Breast epithelium (tissue), 4 donors: ENCODE measurements at regions not wholly inside any gene's neighbourhood (a gene's known extent, or its start where the extent isn't known, plus 50 kb on each side); places are given as distances from the start of the nearest gene placed in this dataset.

Source experiments
- DNase-seq, 2 donors: peaks; one replicate each; pipeline ENCODE4 v3.0.0-alpha.2; 2019; ENCODE audit warnings: low spot score in 2 of 2
- H3K27ac ChIP-seq, 2 donors: fragments of 200-600 bp; sonication (generic) in 1 of 2; one replicate each; pipeline ENCODE4 v1.5.1; 2016 to 2019; ENCODE audit warnings: mild to moderate bottlenecking in 1 of 2
- H3K27me3 ChIP-seq, 2 donors: fragments of 200-600 bp; sonication (generic) in 1 of 2; one replicate each; pipeline versions ENCODE4 v1.5.1 to v1.6.0; 2017 to 2019; ENCODE audit warnings: control low read depth in 1 of 2, mild to moderate bottlenecking in 1 of 2
- H3K36me3 ChIP-seq: fragments of 200-600 bp; one replicate; pipeline ENCODE4 v1.5.1; 2019
- H3K4me1 ChIP-seq, 2 donors: fragments of 200-600 bp; sonication (generic); one replicate each; pipeline ENCODE4 v1.5.1; 2016 to 2019; ENCODE audit warnings: control low read depth in 1 of 2
- H3K4me3 ChIP-seq, 3 donors: fragments of 200-600 bp; sonication (generic); 1 replicate in 2 of 3; 2 replicates in 1 of 3; pipeline ENCODE4 v1.5.1; 2016 to 2019; ENCODE audit warnings: mild to moderate bottlenecking in 3 of 3, moderate library complexity in 2 of 3
- H3K9me3 ChIP-seq, 2 donors: fragments of 200-600 bp; sonication (generic) in 1 of 2; one replicate each; pipeline ENCODE4 v1.5.1; 2016 to 2019; ENCODE audit warnings: control low read depth in 1 of 2
- CTCF ChIP-seq, 3 donors: fragments of 450-650 bp; IDR thresholded peaks; one replicate each; pipeline ENCODE4 v1.5.1; 2016 to 2017; ENCODE audit warnings: antibody characterized with exemption in 3 of 3, mild to moderate bottlenecking in 3 of 3, moderate library complexity in 3 of 3
- POLR2A ChIP-seq: fragments of 450-650 bp; IDR thresholded peaks from one replicate; pipeline ENCODE4 v1.6.1; 2016; ENCODE audit warnings: antibody characterized with exemption, mild to moderate bottlenecking, moderate library complexity
- POLR2AphosphoS5 ChIP-seq, 3 donors: sonication (generic); formaldehyde crosslinking; IDR thresholded peaks; one replicate each; pipeline ENCODE4 v1.6.1; 2017; ENCODE audit warnings: antibody characterized with exemption in 3 of 3
- intact Hi-C: fragments of 100-400 bp; cut with DNase I; formaldehyde crosslinking; loops from one replicate; pipeline ENCODE4 v1.15.1; 2023; ENCODE audit warnings: low total_unique reads

GRCh38 chr2:128523457-128523856 lies 204.8 kb upstream of the HS6ST1 start:
- H3K27ac ChIP-seq = no peak overlapping the region
- intact Hi-C loops = no loop called here
- no peaks in the 10 kb centered on the region for H3K27me3 ChIP-seq
- H3K4me3 ChIP-seq = no peak overlapping the region
- no peaks in the 10 kb centered on the region for H3K4me1 ChIP-seq
- TF ChIP-seq POLR2A (no peak), POLR2AphosphoS5 (IDR thresholded peaks at IDR 0.05) (no peak), CTCF (IDR thresholded peaks at IDR 0.05) (no peak)
- no peaks in the 10 kb centered on the region for H3K36me3 ChIP-seq
- no peaks in the 10 kb centered on the region for H3K9me3 ChIP-seq
- DNase-seq = no peak

- H3K27me3 ChIP-seq = no peaks in the 10 kb centered on the region
- DNase-seq = no peak
- TF ChIP-seq POLR2AphosphoS5 (IDR thresholded peaks at IDR 0.05) (no peak), POLR2A (no peak), CTCF (IDR thresholded peaks at IDR 0.05) (no peak)
- intact Hi-C loops = no loop called here
- H3K9me3 ChIP-seq = no peaks in the 10 kb centered on the region
- no peak overlapping the region for H3K4me3 ChIP-seq
- no peaks in the 10 kb centered on the region for H3K36me3 ChIP-seq
- no peak overlapping the region for H3K27ac ChIP-seq
- no peaks in the 10 kb centered on the region for H3K4me1 ChIP-seq
Measured at GRCh38 chr2:128524183-128524582, 205.5 kb upstream of the HS6ST1 start.

DNA sequence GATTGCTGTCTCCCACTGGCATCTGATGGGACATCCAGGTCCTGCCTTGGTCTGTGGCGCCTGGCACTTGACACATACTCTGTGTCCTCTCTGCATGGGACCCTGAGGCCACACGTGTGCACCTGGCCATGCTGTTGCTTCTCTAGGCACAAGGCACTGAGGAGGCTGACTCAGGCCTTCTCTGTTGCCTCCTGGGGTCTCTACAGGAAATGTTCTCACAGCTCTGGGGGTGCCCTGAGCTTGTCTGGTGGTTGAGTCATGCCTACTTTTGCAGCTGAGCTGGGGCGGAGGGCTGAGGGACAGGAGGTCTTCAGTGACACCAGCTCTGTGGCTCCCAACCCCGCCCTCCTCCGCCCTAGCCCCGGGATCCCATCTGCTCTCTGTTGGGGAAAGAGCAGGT lies 207.0 kb upstream of the HS6ST1 start:
- no peak for TF ChIP-seq POLR2A
- Histone ChIP-seq H3K36me3 (no peaks in the 10 kb centered on the region), H3K9me3 (no peaks in the 10 kb centered on the region), H3K4me1 (no peaks in the 10 kb centered on the region), H3K27ac (no peak overlapping the region), H3K4me3 (no peak overlapping the region), H3K27me3 (no peaks in the 10 kb centered on the region)
- DNase-seq = no peak
- intact Hi-C loops = no loop called here

GRCh38 chr2:128526455-128526976 lies 207.8 kb upstream of the HS6ST1 start:
- intact Hi-C loops = no loop called here
- H3K9me3 ChIP-seq = no peaks in the 10 kb centered on the region
- peak in 1 of 2 donors; percentile 58 for DNase-seq
- TF ChIP-seq POLR2A = no peak
- no peak for TF ChIP-seq CTCF (IDR thresholded peaks at IDR 0.05)
- TF ChIP-seq POLR2AphosphoS5 (IDR thresholded peaks at IDR 0.05) = no peak
- no peak overlapping the region for H3K4me3 ChIP-seq
- H3K27me3 ChIP-seq = no peaks in the 10 kb centered on the region
- no peaks in the 10 kb centered on the region for H3K4me1 ChIP-seq
- peak overlapping the region; percentile 27 to 38 for H3K27ac ChIP-seq
- no peaks in the 10 kb centered on the region for H3K36me3 ChIP-seq

DNA sequence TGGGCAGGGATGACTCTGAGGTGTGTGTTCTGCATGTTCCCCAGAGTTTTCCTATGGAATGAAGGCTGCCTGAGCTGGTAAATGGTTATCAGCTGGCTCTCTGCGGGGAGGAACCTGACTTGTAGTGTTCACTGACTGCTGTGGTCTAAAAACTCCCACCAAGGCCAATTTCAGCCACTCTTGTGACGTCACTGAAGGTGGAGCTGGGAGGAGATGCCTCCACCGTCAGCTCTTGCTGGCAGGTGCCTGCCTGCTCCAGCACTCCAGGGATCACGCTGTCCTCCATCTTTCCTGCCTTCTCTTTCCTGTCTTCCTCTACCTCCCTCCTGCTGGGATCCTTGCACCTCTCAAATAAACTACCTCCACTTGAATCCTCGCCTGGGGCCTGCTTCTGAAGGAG lies 209.5 kb upstream of the HS6ST1 start:
- Histone ChIP-seq H3K36me3 (no peaks in the 10 kb centered on the region), H3K9me3 (no peaks in the 10 kb centered on the region), H3K4me1 (no peaks in the 10 kb centered on the region), H3K27me3 (no peaks in the 10 kb centered on the region), H3K4me3 (no peak overlapping the region), H3K27ac (no peak overlapping the region)
- intact Hi-C loops = no loop called here
- TF ChIP-seq POLR2AphosphoS5 (IDR thresholded peaks at IDR 0.05) = no peak
- TF ChIP-seq POLR2A = no peak
- TF ChIP-seq CTCF (IDR thresholded peaks at IDR 0.05) = no peak
- DNase-seq = no peak

GRCh38 chr2:128530025-128530573 lies 211.4 kb upstream of the HS6ST1 start:
- H3K27me3 ChIP-seq = no peaks in the 10 kb centered on the region
- H3K4me3 ChIP-seq = no peak overlapping the region
- no peaks in the 10 kb centered on the region for H3K4me1 ChIP-seq
- H3K36me3 ChIP-seq = no peaks in the 10 kb centered on the region
- TF ChIP-seq POLR2AphosphoS5 (IDR thresholded peaks at IDR 0.05) (no peak), POLR2A (no peak), CTCF (IDR thresholded peaks at IDR 0.05) (no peak)
- H3K27ac ChIP-seq = no peak overlapping the region
- intact Hi-C loops = no loop called here
- no peak for DNase-seq
- H3K9me3 ChIP-seq = no peaks in the 10 kb centered on the region
